ENCODE measurements at regions not wholly inside any gene's neighbourhood (a gene's known extent, or its start where the extent isn't known, plus 50 kb on each side); places are given as distances from the start of the nearest gene placed in this dataset.
A peak's percentile ranks its signal among the peaks of the same experiment; 100 is the strongest.

GRCh38 chr2:126766295-126766968, 110.5 kb downstream of the GYPC start:
- no peaks in the 10 kb centered on the region for H3K9me3 Mint-ChIP-seq
- H3K4me3 Mint-ChIP-seq: no peak overlapping the region
- H3K27ac Mint-ChIP-seq: no peak overlapping the region
- H3K27me3 Mint-ChIP-seq (ENCODE audit: low read depth): peaks cover 38% of the 10 kb centered on the region
- H3K36me3 Mint-ChIP-seq (ENCODE audit: low read depth): peaks cover 2% of the 10 kb centered on the region
- H3K4me1 Mint-ChIP-seq (ENCODE audit: low read depth): peaks cover 34% of the 10 kb centered on the region

- Mint-ChIP-seq H3K9me3 (no peaks in the 10 kb centered on the region), H3K27me3 (ENCODE audit: low read depth) (peaks cover 38% of the 10 kb centered on the region), H3K4me1 (ENCODE audit: low read depth) (peaks cover 31% of the 10 kb centered on the region), H3K27ac (no peak overlapping the region), H3K4me3 (no peak overlapping the region), H3K36me3 (ENCODE audit: low read depth) (peaks cover 2% of the 10 kb centered on the region)
Measured at GRCh38 chr2:126766969-126767296, 111.0 kb downstream of the GYPC start.

DNA sequence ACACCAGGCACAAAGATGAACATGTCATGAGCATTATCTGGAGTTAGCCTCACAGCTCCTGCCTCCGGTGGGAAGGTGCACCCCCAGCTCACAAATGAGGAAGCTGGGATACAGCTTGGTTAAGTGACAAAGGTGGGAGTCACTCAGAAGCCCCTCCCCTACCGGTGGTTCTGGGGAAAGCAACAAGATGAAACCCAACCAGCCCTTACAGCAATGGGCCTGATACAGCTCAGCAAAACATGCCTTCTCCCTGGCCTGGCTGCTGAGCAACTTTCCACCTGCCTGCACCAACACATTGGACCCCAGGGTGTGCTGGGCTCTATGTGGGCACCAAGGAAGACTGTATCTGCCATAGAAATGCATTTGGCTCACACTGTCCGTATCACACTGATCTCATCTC, 113.2 kb downstream of the GYPC start:
- Mint-ChIP-seq H3K27ac (no peak overlapping the region), H3K36me3 (ENCODE audit: low read depth) (peaks cover 2% of the 10 kb centered on the region), H3K27me3 (ENCODE audit: low read depth) (peaks cover 33% of the 10 kb centered on the region), H3K4me3 (no peak overlapping the region), H3K9me3 (no peaks in the 10 kb centered on the region), H3K4me1 (ENCODE audit: low read depth) (peaks cover 16% of the 10 kb centered on the region)

GRCh38 chr2:126770466-126770865, 114.5 kb downstream of the GYPC start:
- no peaks in the 10 kb centered on the region for H3K36me3 Mint-ChIP-seq (ENCODE audit: low read depth)
- H3K4me1 Mint-ChIP-seq (ENCODE audit: low read depth): peaks cover 19% of the 10 kb centered on the region
- no peaks in the 10 kb centered on the region for H3K9me3 Mint-ChIP-seq
- no peak overlapping the region for H3K27ac Mint-ChIP-seq
- no peak overlapping the region for H3K4me3 Mint-ChIP-seq
- H3K27me3 Mint-ChIP-seq (ENCODE audit: low read depth): peaks cover 26% of the 10 kb centered on the region

DNA sequence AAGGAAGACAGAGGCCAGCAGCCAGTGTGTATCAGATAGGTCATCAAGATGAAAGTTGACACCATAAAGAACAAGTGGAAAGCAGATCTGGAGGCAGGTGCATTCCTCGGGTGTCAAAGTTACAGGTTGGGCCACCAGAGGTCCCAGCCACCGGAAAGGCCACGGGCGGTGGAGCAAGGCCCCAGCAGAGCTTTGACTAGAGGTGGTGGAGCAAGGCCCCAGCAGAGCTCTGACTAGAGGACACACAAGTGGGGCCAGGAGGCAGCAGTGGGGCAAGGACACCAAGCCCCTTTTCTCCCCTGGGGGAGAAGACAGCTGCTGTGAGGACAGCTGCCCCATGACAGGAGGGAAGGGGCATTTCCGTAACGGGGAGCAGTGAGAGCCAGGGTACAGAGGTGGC, 115.1 kb downstream of the GYPC start:
- H3K27me3 Mint-ChIP-seq (ENCODE audit: low read depth): peaks cover 26% of the 10 kb centered on the region
- no peaks in the 10 kb centered on the region for H3K9me3 Mint-ChIP-seq
- no peak overlapping the region for H3K4me3 Mint-ChIP-seq
- H3K27ac Mint-ChIP-seq: no peak overlapping the region
- H3K4me1 Mint-ChIP-seq (ENCODE audit: low read depth): peaks cover 19% of the 10 kb centered on the region
- H3K36me3 Mint-ChIP-seq (ENCODE audit: low read depth): no peaks in the 10 kb centered on the region

- Mint-ChIP-seq H3K36me3 (ENCODE audit: low read depth) (no peaks in the 10 kb centered on the region), H3K4me3 (no peak overlapping the region), H3K27me3 (ENCODE audit: low read depth) (peaks cover 22% of the 10 kb centered on the region), H3K9me3 (no peaks in the 10 kb centered on the region), H3K27ac (no peak overlapping the region), H3K4me1 (ENCODE audit: low read depth) (peaks cover 14% of the 10 kb centered on the region)
Measured at GRCh38 chr2:126771501-126772195, 115.7 kb downstream of the GYPC start.

GRCh38 chr2:126774290-126774689, 118.3 kb downstream of the GYPC start:
- H3K4me3 Mint-ChIP-seq: no peak overlapping the region
- H3K27me3 Mint-ChIP-seq (ENCODE audit: low read depth): peaks cover 24% of the 10 kb centered on the region
- H3K4me1 Mint-ChIP-seq (ENCODE audit: low read depth): peaks cover 19% of the 10 kb centered on the region
- H3K27ac Mint-ChIP-seq: no peak overlapping the region
- no peaks in the 10 kb centered on the region for H3K9me3 Mint-ChIP-seq
- no peaks in the 10 kb centered on the region for H3K36me3 Mint-ChIP-seq (ENCODE audit: low read depth)

DNA sequence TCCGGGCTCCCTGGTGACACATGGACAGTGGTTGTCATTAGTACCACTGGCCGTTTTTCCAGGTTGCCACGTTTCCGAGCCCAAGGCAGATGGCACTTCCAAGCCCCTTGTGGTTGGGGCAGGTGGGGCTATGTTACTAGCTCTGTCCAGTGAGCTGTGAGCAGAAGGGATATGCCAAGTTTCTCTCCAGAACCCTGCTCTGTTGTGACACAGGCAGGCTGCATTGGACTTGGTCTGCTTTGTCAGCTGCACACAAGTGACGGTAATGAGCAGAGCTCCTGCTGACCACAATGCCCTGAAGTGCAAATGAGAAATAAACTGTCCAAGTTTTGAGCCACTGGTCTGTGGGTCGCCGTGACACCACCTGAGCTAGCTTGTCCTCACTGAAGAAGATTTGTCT, 118.8 kb downstream of the GYPC start:
- Mint-ChIP-seq H3K36me3 (ENCODE audit: low read depth) (no peaks in the 10 kb centered on the region), H3K9me3 (no peaks in the 10 kb centered on the region), H3K27ac (no peak overlapping the region), H3K4me3 (no peak overlapping the region), H3K27me3 (ENCODE audit: low read depth) (peaks cover 24% of the 10 kb centered on the region), H3K4me1 (ENCODE audit: low read depth) (peaks cover 16% of the 10 kb centered on the region)

DNA sequence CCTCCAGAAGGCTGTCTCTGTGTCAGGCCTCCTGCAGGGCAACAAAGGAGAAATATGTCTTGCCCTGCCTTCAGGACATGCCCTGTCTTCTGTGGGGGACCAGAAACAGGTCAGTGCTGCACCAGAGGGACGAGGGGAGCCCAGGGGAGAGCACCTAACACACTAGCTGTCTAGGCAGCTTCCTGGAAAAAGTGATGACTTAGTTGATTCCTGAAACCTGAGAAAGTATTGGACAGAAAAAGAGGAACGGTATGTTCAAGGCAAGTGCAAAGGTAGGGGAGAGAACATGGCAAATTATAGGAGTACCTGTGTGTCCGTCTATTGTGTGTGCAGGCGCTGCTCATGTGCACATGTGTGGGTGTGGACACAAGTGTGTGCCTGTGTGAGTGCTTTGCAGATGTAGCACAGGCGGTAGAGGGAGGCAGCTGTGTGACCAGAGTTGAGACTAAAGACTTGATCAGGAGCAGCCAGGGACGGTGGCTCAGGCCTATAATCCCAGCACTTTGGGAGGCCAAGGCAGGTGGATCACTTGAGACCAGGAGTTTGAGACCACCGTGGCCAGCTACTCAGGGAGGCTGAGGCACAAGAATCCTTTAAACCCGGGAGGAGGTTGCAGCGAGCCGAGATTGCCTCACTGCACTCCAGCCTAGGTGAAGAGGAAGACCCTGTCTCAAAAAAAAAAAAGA, 119.5 kb downstream of the GYPC start:
- no peaks in the 10 kb centered on the region for H3K36me3 Mint-ChIP-seq (ENCODE audit: low read depth)
- H3K4me3 Mint-ChIP-seq: peak overlapping the region; percentile 80
- peaks cover 23% of the 10 kb centered on the region for H3K27me3 Mint-ChIP-seq (ENCODE audit: low read depth)
- H3K9me3 Mint-ChIP-seq: no peaks in the 10 kb centered on the region
- no peak overlapping the region for H3K27ac Mint-ChIP-seq
- H3K4me1 Mint-ChIP-seq (ENCODE audit: low read depth): peaks cover 16% of the 10 kb centered on the region

DNA sequence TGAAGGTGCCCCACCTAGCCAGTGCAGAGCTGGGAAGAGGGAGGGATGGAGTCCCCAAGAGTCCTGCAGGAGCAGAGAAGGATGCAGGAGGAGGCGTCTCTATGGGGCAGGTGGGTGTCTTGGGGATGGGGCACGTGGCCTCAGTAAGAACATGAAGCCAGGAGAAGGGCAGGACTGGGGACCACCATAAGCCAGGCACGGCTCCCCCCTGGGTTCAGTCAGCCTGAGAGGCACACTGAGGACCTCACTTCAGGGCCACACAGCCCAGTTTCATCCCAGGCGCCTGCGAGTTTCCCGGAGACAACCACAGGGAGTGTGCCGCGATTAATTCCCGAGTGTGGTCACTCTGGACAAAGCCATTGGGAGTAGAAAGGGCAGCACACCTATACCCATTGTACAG, 120.3 kb downstream of the GYPC start:
- no peaks in the 10 kb centered on the region for H3K36me3 Mint-ChIP-seq (ENCODE audit: low read depth)
- peak overlapping the region; percentile 80 for H3K4me3 Mint-ChIP-seq
- peak overlapping the region; percentile 29 for H3K27ac Mint-ChIP-seq
- peaks cover 21% of the 10 kb centered on the region for H3K27me3 Mint-ChIP-seq (ENCODE audit: low read depth)
- H3K4me1 Mint-ChIP-seq (ENCODE audit: low read depth): peaks cover 16% of the 10 kb centered on the region
- H3K9me3 Mint-ChIP-seq: no peaks in the 10 kb centered on the region

- H3K27me3 Mint-ChIP-seq (ENCODE audit: low read depth): peaks cover 21% of the 10 kb centered on the region
- H3K4me1 Mint-ChIP-seq (ENCODE audit: low read depth): peaks cover 16% of the 10 kb centered on the region
Measured at GRCh38 chr2:126776692-126777619, 121.0 kb downstream of the GYPC start.

GRCh38 chr2:126777620-126777978, 121.1 kb upstream of the TEX51 start:
- Mint-ChIP-seq H3K27me3 (ENCODE audit: low read depth) (peaks cover 21% of the 10 kb centered on the region), H3K36me3 (ENCODE audit: low read depth) (no peaks in the 10 kb centered on the region), H3K4me3 (peak overlapping the region; percentile 88), H3K27ac (peak overlapping the region; percentile 76), H3K4me1 (ENCODE audit: low read depth) (peaks cover 16% of the 10 kb centered on the region), H3K9me3 (no peaks in the 10 kb centered on the region)

More at GRCh38 chr2:126776692-126777619, 121.0 kb downstream of the GYPC start:
- H3K36me3 Mint-ChIP-seq (ENCODE audit: low read depth): no peaks in the 10 kb centered on the region
- peak overlapping the region; percentile 88 for H3K4me3 Mint-ChIP-seq
- H3K27ac Mint-ChIP-seq: peak overlapping the region; percentile 76
- H3K9me3 Mint-ChIP-seq: no peaks in the 10 kb centered on the region

DNA sequence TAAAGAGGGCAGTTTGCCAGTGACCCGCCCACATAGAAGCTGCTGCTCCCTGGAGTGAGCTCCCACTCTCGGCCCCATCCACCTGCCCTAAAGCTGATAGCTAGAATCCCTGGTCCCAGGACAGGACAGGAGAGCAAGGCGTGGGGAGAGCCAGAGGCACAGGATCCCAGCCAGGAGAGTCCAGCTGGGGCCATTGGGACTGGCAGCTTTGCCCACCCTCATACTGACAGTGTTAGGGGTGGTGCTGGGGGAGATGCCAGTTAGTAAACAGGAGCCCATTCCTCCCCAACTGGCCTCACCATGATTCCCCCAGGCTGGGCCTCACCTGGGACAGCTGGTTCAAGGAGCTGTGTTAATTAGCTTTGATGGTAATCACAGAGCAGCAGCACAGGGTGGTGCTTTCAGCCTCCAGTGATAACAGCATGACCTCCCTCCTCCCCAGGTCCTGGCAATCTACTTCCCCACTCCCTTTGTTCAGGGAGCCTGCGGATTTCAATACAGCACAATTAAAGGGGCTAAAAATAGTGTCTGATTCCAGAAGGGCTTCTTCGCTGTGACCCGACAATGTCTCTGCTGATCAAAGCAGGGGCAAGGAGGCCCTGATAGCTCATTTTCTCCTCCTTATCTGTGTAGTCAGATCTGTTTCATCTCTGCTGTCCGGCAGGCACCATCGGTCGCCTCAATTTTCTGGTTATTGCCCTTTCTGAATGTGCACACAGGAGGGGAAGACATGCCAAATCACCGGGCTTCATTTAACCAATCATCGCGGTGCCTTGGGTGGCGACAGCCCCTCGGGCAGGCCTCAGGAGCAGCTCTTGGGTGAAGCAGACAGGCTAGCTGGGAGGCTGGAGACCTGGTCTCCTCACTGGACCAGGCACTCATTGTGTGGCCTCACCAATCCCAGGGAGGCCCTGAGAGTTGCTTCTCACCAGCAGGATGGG, 119.9 kb upstream of the TEX51 start:
- Mint-ChIP-seq H3K27me3 (ENCODE audit: low read depth) (peaks cover 21% of the 10 kb centered on the region), H3K9me3 (no peaks in the 10 kb centered on the region), H3K36me3 (ENCODE audit: low read depth) (no peaks in the 10 kb centered on the region), H3K4me1 (ENCODE audit: low read depth) (peaks cover 16% of the 10 kb centered on the region), H3K27ac (no peak overlapping the region), H3K4me3 (no peak overlapping the region)
